Smooth muscle cell of the brain vasculature (primary cell): ENCODE measurements at regions not wholly inside any gene's neighbourhood (a gene's known extent, or its start where the extent isn't known, plus 50 kb on each side); places are given as distances from the start of the nearest gene placed in this dataset.

ENCODE experiments used
- DNase-seq: peaks from one replicate; pipeline ENCODE4 v3.0.0-alpha.2; 2012; ENCODE audit warnings: low read depth, low spot score

- no peak for DNase-seq
Observed at GRCh38 chr16:85162478-85163277, 50.4 kb upstream of the CIBAR2 start.

- DNase-seq = no peak
Observed at GRCh38 chr16:85163278-85164112, 51.2 kb upstream of the CIBAR2 start.

- no peak for DNase-seq
Observed at GRCh38 chr16:85164431-85164830, 52.2 kb upstream of the CIBAR2 start.

- DNase-seq = no peak
Observed at GRCh38 chr16:85164838-85165516, 52.7 kb upstream of the CIBAR2 start.

- no peak for DNase-seq
Observed at GRCh38 chr16:85165781-85166180, 53.5 kb upstream of the CIBAR2 start.

GRCh38 chr16:85166281-85166680 lies 54.0 kb upstream of the CIBAR2 start:
- no peak for DNase-seq

- no peak for DNase-seq
Observed at GRCh38 chr16:85166699-85167588, 54.7 kb upstream of the CIBAR2 start.

GRCh38 chr16:85167589-85168537 lies 55.6 kb upstream of the CIBAR2 start:
- no peak for DNase-seq

GRCh38 chr16:85168732-85169256 lies 56.5 kb upstream of the CIBAR2 start:
- no peak for DNase-seq

- no peak for DNase-seq
Observed at GRCh38 chr16:85169333-85170065, 57.2 kb upstream of the CIBAR2 start.

- DNase-seq = no peak
Observed at GRCh38 chr16:85170066-85170491, 57.8 kb upstream of the CIBAR2 start.

- DNase-seq = no peak
Observed at GRCh38 chr16:85170590-85171003, 58.3 kb upstream of the CIBAR2 start.

GRCh38 chr16:85171004-85171758 lies 58.9 kb upstream of the CIBAR2 start:
- DNase-seq = no peak

GRCh38 chr16:85171759-85172454 lies 59.6 kb upstream of the CIBAR2 start:
- no peak for DNase-seq

- DNase-seq = no peak
Observed at GRCh38 chr16:85172455-85173145, 60.3 kb upstream of the CIBAR2 start.

GRCh38 chr16:85173146-85173980 lies 61.1 kb upstream of the CIBAR2 start:
- no peak for DNase-seq
